Endothelial cell of umbilical vein (primary cell): ENCODE measurements at regions not wholly inside any gene's neighbourhood (a gene's known extent, or its start where the extent isn't known, plus 50 kb on each side); places are given as distances from the start of the nearest gene placed in this dataset.
"Not testable (repeated sequence)": the region's sequence is repeated elsewhere in the genome, so short reads cannot be mapped to it uniquely, and the experiment has no call there.

ENCODE experiments used
- CTCF ChIP-seq, 2 donors: IDR thresholded peaks; 1 replicate in 1 of 2; 2 replicates in 1 of 2; pipeline ENCODE4 v1.5.1; 2011; ENCODE audit warnings: low read length in 2 of 2, mild to moderate bottlenecking in 2 of 2, moderate library complexity in 2 of 2, control low read depth in 1 of 2, inconsistent platforms in 1 of 2, low read depth in 1 of 2; ENCODE audit not compliant: insufficient read depth in 1 of 2; ENCODE audit errors: extremely low read depth in 1 of 2
- MAX ChIP-seq: IDR thresholded peaks from 2 replicates; pipeline ENCODE4 v1.6.1; 2011; ENCODE audit not compliant: insufficient read depth, insufficient read length
- POLR2AphosphoS5 ChIP-seq: IDR thresholded peaks from 2 replicates; pipeline ENCODE4 v1.6.1; 2012; ENCODE audit warnings: low read depth, mild to moderate bottlenecking, control low read depth, low read length, moderate library complexity; ENCODE audit not compliant: insufficient read depth

GRCh38 chrX:63209645-63210044 lies 141.5 kb downstream of the SPIN4 start:
- not testable (repeated sequence) for TF ChIP-seq MAX; POLR2AphosphoS5; CTCF (IDR thresholded peaks at IDR 0.05; ENCODE audit: extremely low read depth in 1 of 2, insufficient read depth in 1 of 2, low read depth in 1 of 2, low read length in 2 of 2)
